ENCODE measurements at regions not wholly inside any gene's neighbourhood (a gene's known extent, or its start where the extent isn't known, plus 50 kb on each side); places are given as distances from the start of the nearest gene placed in this dataset.
"Not testable (repeated sequence)": the region's sequence is repeated elsewhere in the genome, so short reads cannot be mapped to it uniquely, and the experiment has no call there.

DNA sequence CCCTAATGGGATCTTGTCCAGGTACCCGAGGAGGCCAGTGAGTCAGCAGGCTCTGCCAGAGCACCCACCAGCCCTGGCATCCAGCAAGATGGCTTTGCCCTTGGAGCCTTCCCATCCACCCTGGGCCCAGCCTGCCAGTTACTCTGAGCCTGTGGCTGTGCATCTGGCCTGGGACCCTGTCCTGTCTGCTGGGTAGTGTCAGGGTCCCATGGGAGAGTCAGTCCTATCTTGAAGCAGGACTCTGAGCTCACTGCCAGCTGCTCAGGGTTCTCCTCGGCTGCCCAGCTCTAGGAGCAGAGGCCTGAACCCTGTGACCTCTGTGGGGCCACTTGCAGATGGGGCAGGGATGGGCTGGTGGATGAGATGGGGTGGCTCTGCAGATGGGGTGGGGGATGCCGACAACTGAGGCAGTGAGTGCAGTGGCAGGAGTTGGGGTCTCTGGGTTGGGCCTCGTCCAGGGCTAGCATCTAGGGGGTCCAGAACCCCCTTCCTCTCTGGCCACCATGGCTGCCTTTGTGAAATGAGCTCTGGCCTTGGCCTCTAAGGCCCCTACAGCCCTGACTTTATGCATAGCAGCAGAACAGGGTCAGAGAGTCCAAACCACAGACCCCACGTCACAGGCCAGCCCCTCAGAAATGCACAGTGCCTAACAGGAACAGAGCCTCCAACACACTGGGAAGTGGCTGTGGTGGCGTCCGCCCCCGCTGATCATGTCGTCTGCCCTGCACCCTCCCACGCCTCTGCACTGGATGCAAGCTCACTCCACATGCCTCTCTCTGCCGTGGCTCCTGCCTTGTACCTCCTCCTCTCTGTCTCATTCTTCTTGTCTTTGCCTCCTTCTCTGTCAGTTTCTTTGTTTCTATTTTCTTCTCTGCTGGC, 88.1 kb upstream of the RET start:
- Histone ChIP-seq H3K4me1 (ENCODE audit: control insufficient read depth, insufficient read depth, low read length) (no peaks in the 10 kb centered on the region), H3K9ac (ENCODE audit: low read length in 2 of 2) (no peak overlapping the region), H3K4me3 (ENCODE audit: low read length in 2 of 2) (no peak overlapping the region), H3K9me3 (ENCODE audit: control insufficient read depth in 2 of 2, low read length in 2 of 2) (no peaks in the 10 kb centered on the region), H3K27ac (ENCODE audit: low read length) (no peak overlapping the region), H3K27me3 (ENCODE audit: control insufficient read depth in 1 of 2, insufficient read depth in 2 of 2, low read length in 2 of 2) (no peaks in the 10 kb centered on the region), H3K36me3 (ENCODE audit: control insufficient read depth in 2 of 2, insufficient read depth in 2 of 2, low read length in 2 of 2) (no peaks in the 10 kb centered on the region)

DNA sequence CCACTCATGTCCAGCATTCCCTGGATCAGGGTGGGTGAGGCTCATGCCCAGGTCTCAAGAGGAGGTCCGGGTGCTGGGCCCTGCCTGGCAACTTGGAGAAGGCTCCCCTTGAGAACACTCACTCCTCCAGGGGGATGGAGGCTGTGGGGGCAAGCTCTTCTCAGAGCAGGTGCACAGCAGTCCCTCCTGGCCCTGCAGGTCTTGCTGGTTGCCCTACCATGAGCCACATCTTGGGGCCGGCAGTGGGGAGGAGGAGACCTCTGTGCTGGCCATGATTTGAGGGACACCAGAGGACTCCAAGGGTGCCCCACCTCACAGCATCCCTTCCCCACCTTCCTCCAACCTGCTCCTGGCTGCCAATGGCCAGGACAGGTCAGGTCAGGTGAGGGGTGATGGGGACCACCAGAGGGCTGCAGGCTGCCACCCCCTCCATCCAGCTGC, 87.4 kb upstream of the RET start:
- Histone ChIP-seq H3K9me3 (ENCODE audit: control insufficient read depth in 2 of 2, low read length in 2 of 2) (no peaks in the 10 kb centered on the region), H3K9ac (ENCODE audit: low read length in 2 of 2) (no peak overlapping the region), H3K4me3 (ENCODE audit: low read length in 2 of 2) (no peak overlapping the region), H3K27ac (ENCODE audit: low read length) (no peak overlapping the region), H3K27me3 (ENCODE audit: control insufficient read depth in 1 of 2, insufficient read depth in 2 of 2, low read length in 2 of 2) (no peaks in the 10 kb centered on the region), H3K4me1 (ENCODE audit: control insufficient read depth, insufficient read depth, low read length) (no peaks in the 10 kb centered on the region), H3K36me3 (ENCODE audit: control insufficient read depth in 2 of 2, insufficient read depth in 2 of 2, low read length in 2 of 2) (no peaks in the 10 kb centered on the region)

DNA sequence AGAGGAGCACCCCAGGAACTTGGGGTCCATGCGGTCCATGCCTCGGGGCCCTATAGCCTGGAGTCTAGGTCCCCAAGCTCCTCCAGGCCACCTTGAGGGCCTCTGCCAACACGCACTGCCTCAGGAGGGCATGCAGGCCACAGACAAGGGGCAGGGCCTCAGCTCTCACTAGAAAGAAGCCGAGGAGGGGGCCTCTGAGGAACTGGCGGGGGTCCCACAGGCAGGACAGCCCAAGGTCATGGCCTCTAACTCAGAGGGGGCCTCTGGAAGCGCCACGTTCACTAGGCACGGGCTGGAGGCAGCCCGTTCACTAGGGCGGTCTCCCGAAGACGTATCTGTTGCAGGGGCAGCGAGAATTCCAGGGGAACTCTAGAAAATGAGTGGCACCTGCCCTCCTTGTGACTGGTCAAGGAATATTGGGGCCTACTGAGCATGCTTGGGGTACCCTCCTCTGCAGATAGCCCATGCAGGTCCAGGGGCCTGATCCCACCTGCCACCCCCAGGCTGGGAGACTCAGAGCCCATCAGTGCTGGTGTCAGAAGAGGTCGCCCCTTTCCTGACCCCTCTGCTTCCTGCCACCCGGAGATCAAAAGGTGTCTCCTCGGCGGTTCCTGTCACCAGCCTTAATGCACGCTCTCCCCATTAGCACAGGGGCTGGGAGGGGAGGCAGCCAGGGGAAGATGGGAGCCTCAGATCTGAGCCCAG, 86.7 kb upstream of the RET start:
- Histone ChIP-seq H3K4me1 (ENCODE audit: control insufficient read depth, insufficient read depth, low read length) (no peaks in the 10 kb centered on the region), H3K27me3 (ENCODE audit: control insufficient read depth in 1 of 2, insufficient read depth in 2 of 2, low read length in 2 of 2) (no peaks in the 10 kb centered on the region), H3K9me3 (ENCODE audit: control insufficient read depth in 2 of 2, low read length in 2 of 2) (no peaks in the 10 kb centered on the region), H3K9ac (ENCODE audit: low read length in 2 of 2) (no peak overlapping the region), H3K27ac (ENCODE audit: low read length) (no peak overlapping the region), H3K4me3 (ENCODE audit: low read length in 2 of 2) (no peak overlapping the region), H3K36me3 (ENCODE audit: control insufficient read depth in 2 of 2, insufficient read depth in 2 of 2, low read length in 2 of 2) (no peaks in the 10 kb centered on the region)

DNA sequence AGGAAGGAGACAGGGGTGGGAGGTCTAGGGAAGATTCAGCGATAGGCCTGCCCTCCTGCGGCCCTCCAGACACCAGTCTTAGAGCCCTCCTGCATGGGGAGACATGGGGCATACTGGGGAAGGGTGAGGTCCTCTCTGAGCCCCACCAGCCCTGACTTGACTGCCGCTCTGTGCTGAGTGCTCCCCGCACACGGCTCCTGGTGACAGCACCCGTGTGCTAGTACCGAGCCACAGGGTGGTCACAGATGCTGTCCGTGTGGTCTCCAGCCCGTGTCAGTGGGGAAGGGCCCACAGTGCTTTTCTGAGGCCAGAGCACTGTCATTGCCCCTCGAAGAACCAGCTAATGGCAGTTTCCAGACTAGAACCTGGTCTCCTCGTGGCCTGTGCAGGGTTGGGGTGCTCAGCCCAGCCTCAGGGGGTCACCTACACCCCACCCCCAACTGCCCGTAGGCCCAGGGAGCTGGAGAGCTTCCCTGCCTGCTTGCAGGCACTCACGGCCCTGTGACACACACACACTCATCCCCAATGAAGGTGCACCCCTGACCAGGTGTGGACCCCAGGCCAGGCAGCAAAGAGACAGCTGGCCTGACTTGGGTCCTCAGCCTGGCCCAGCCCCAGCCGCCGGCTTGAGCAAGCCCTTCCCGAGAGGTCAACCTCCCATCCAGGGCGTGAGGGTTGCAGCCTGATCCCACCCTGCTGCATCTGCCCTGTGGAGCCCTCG, 86.0 kb upstream of the RET start:
- Histone ChIP-seq H3K9ac (ENCODE audit: low read length in 2 of 2) (no peak overlapping the region), H3K27ac (ENCODE audit: low read length) (no peak overlapping the region), H3K27me3 (ENCODE audit: control insufficient read depth in 1 of 2, insufficient read depth in 2 of 2, low read length in 2 of 2) (no peaks in the 10 kb centered on the region), H3K36me3 (ENCODE audit: control insufficient read depth in 2 of 2, insufficient read depth in 2 of 2, low read length in 2 of 2) (no peaks in the 10 kb centered on the region), H3K9me3 (ENCODE audit: control insufficient read depth in 2 of 2, low read length in 2 of 2) (no peaks in the 10 kb centered on the region), H3K4me3 (ENCODE audit: low read length in 2 of 2) (no peak overlapping the region), H3K4me1 (ENCODE audit: control insufficient read depth, insufficient read depth, low read length) (no peaks in the 10 kb centered on the region)

DNA sequence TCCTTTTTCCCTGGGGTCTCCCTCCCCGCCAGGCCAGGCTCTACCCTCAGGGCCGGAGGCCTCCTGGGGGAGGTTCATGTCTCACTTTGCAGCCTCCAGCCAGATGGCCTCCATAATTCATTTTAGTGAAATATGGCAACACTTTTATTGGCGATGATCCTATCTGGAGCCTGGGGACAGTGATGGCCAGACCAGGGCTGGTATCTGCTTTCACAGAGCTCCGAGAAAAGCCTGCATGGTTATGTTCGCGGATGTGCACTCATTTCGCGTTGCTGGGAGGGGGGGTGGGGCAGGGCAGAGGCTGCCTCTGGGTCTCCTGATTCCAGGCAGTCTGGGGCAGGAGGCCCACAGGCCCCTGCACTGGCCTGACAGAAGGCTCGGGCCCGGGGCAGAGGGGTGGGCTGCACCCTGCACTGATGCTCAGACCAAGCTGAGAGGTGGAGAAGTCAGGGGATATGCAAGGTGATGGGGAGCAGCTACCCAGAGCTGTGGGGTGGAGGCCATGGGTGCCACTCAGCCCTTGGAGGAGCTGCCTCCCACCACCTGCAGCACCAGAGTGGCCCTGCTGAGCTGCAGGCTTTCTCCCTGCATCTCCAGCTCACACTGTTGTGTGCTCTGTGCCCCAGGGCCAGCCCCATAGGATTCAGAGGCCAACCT, 85.3 kb upstream of the RET start:
- H3K27ac ChIP-seq (ENCODE audit: low read length), result no peak overlapping the region
- no peaks in the 10 kb centered on the region for H3K9me3 ChIP-seq (ENCODE audit: control insufficient read depth in 2 of 2, low read length in 2 of 2)
- no peaks in the 10 kb centered on the region for H3K4me1 ChIP-seq (ENCODE audit: control insufficient read depth, insufficient read depth, low read length)
- no peak overlapping the region for H3K9ac ChIP-seq (ENCODE audit: low read length in 2 of 2)
- H3K27me3 ChIP-seq (ENCODE audit: control insufficient read depth in 1 of 2, insufficient read depth in 2 of 2, low read length in 2 of 2), result no peaks in the 10 kb centered on the region
- no peak overlapping the region for H3K4me3 ChIP-seq (ENCODE audit: low read length in 2 of 2)
- no peaks in the 10 kb centered on the region for H3K36me3 ChIP-seq (ENCODE audit: control insufficient read depth in 2 of 2, insufficient read depth in 2 of 2, low read length in 2 of 2)

DNA sequence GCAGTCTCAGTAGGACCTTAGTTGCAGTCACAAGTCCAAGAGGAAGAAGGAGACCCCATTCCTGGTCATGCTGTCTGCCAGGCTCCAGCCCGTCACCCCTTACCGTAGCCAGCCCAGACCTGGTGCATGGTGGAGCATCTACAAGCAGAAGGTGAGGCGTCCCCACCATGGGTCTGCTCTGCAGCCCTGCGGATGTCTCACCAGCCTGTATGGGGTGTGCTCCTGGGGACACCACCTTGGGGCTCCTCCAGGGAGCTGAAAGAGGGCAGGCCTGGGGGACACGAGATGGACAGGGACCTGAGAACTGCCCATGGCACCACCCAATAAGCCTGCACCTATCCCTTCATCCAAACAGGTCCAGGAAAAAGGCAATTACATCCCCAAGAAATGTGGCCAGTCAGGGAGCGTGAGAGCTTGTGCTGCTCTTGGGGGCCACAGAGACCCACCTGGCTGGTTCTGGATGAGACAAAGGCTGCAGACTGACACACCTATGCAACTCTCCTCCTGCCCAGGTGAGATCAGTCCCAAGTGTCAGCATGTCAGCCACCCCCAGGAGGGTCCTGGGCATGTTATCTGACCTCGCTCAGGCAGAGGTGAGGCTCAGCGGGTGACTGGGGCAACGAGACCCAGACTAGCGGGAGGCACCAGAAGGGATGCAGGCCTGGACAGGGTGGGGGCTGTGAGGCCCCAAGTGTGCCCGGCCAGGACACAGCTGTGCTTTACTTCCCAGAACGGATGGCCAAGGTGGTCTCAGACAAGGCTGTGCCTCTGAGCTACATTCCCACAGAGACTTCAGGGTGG, 84.5 kb upstream of the RET start:
- Histone ChIP-seq H3K27me3 (ENCODE audit: control insufficient read depth in 1 of 2, insufficient read depth in 2 of 2, low read length in 2 of 2) (no peaks in the 10 kb centered on the region), H3K27ac (ENCODE audit: low read length) (no peak overlapping the region), H3K9ac (ENCODE audit: low read length in 2 of 2) (no peak overlapping the region), H3K4me1 (ENCODE audit: control insufficient read depth, insufficient read depth, low read length) (no peaks in the 10 kb centered on the region), H3K4me3 (ENCODE audit: low read length in 2 of 2) (no peak overlapping the region), H3K9me3 (ENCODE audit: control insufficient read depth in 2 of 2, low read length in 2 of 2) (no peaks in the 10 kb centered on the region), H3K36me3 (ENCODE audit: control insufficient read depth in 2 of 2, insufficient read depth in 2 of 2, low read length in 2 of 2) (no peaks in the 10 kb centered on the region)

DNA sequence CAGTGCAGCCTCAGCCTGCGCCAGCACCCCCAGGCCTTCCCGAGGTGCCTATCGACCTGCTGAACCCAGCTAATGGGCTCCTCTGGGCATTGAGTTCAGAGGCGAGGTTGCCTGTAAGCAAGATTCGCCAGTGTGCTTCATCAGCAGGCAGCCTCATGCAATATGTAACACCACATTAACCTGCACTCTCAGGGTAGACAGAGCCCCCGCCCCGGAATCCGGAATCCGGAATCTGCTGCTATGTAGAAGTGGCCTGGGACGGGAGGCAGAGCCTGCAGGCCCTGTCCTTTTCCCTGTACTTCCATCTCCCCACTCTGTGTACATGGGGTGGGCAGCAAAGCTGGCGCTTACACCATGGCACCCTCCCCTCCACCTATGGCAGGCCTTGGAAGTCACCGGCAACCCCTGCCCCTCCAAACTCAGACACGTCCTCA, 83.9 kb upstream of the RET start:
- Histone ChIP-seq H3K9me3 (ENCODE audit: control insufficient read depth in 2 of 2, low read length in 2 of 2) (no peaks in the 10 kb centered on the region), H3K36me3 (ENCODE audit: control insufficient read depth in 2 of 2, insufficient read depth in 2 of 2, low read length in 2 of 2) (no peaks in the 10 kb centered on the region), H3K9ac (ENCODE audit: low read length in 2 of 2) (no peak overlapping the region), H3K27me3 (ENCODE audit: control insufficient read depth in 1 of 2, insufficient read depth in 2 of 2, low read length in 2 of 2) (no peaks in the 10 kb centered on the region), H3K27ac (ENCODE audit: low read length) (no peak overlapping the region), H3K4me3 (ENCODE audit: low read length in 2 of 2) (no peak overlapping the region), H3K4me1 (ENCODE audit: control insufficient read depth, insufficient read depth, low read length) (no peaks in the 10 kb centered on the region)

DNA sequence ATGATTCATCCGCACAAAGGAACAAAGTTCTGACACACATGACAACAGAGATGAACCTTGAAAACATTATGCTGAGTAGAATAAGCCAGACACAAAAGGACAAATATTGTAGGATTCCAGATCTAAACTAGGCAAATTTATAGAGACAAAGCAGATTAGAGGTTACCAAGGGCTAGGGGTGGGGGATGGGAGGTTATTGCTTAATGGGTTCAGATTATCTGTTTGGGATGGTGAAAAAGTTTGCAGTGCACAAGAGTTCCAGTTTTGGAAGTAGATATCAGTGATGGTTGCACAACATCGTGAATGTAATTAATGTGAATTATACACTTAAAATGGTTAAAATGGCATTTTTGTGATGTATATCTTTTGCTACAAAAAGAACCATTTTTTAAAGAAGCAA, 82.0 kb upstream of the RET start:
- H3K9ac ChIP-seq (ENCODE audit: low read length in 2 of 2); H3K36me3 ChIP-seq (ENCODE audit: control insufficient read depth in 2 of 2, insufficient read depth in 2 of 2, low read length in 2 of 2); H3K9me3 ChIP-seq (ENCODE audit: control insufficient read depth in 2 of 2, low read length in 2 of 2); H3K27ac ChIP-seq (ENCODE audit: low read length); H3K27me3 ChIP-seq (ENCODE audit: control insufficient read depth in 1 of 2, insufficient read depth in 2 of 2, low read length in 2 of 2); H3K4me1 ChIP-seq (ENCODE audit: control insufficient read depth, insufficient read depth, low read length); H3K4me3 ChIP-seq (ENCODE audit: low read length in 2 of 2): not testable (repeated sequence)

DNA sequence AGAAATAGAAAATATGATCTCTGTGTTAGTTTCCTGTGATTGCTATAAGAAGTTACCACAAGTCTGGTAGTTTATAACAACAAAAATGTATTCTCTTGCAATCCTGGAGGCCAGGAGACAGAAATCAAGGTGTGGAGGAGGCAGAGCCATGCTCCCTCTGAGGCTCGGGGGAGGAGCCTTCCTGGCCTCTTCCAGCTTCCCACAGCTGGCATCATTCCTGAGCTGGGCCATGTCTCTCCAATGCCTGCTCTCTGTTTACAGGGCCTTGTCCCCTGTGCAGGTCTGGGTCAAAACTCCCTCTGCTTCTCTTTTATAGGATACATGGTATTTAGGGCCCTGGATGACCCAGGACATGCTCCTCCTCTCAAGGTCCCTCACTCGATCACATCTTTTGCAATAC, 81.3 kb upstream of the RET start:
- H3K9ac ChIP-seq (ENCODE audit: low read length in 2 of 2), result no peak overlapping the region
- H3K4me3 ChIP-seq (ENCODE audit: low read length in 2 of 2), result no peak overlapping the region
- H3K27ac ChIP-seq (ENCODE audit: low read length), result no peak overlapping the region
- no peaks in the 10 kb centered on the region for H3K36me3 ChIP-seq (ENCODE audit: control insufficient read depth in 2 of 2, insufficient read depth in 2 of 2, low read length in 2 of 2)
- no peaks in the 10 kb centered on the region for H3K9me3 ChIP-seq (ENCODE audit: control insufficient read depth in 2 of 2, low read length in 2 of 2)
- H3K4me1 ChIP-seq (ENCODE audit: control insufficient read depth, insufficient read depth, low read length), result no peaks in the 10 kb centered on the region
- no peaks in the 10 kb centered on the region for H3K27me3 ChIP-seq (ENCODE audit: control insufficient read depth in 1 of 2, insufficient read depth in 2 of 2, low read length in 2 of 2)

DNA sequence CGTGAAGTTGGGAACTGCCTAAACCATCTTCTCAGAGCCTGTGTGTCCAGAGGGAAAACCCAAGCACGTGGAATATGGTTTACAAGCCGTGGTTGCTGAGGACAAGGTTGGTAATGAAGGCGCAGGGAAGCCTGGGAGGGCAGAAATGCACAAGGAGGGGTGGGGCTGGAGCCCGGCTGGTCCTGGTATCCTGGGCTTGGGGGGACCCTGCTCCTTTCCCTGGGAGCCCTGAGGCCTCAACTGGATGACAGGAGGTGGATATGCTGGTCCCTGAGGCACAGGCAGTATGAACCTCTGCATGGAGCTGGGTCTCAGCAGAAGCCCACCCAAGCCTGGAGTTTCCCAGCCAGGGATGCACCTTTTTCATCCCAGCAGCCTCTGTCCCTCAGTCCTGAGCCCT, 80.3 kb upstream of the RET start:
- Histone ChIP-seq H3K9ac (ENCODE audit: low read length in 2 of 2) (no peak overlapping the region), H3K36me3 (ENCODE audit: control insufficient read depth in 2 of 2, insufficient read depth in 2 of 2, low read length in 2 of 2) (no peaks in the 10 kb centered on the region), H3K4me1 (ENCODE audit: control insufficient read depth, insufficient read depth, low read length) (no peaks in the 10 kb centered on the region), H3K4me3 (ENCODE audit: low read length in 2 of 2) (no peak overlapping the region), H3K9me3 (ENCODE audit: control insufficient read depth in 2 of 2, low read length in 2 of 2) (no peaks in the 10 kb centered on the region), H3K27me3 (ENCODE audit: control insufficient read depth in 1 of 2, insufficient read depth in 2 of 2, low read length in 2 of 2) (peaks cover 0 to 2% of the 10 kb centered on the region in 2 donors), H3K27ac (ENCODE audit: low read length) (no peak overlapping the region)

Data from stomach smooth muscle (tissue), 2 donors.